ENCODE measurements at regions not wholly inside any gene's neighbourhood (a gene's known extent, or its start where the extent isn't known, plus 50 kb on each side); places are given as distances from the start of the nearest gene placed in this dataset.

DNA sequence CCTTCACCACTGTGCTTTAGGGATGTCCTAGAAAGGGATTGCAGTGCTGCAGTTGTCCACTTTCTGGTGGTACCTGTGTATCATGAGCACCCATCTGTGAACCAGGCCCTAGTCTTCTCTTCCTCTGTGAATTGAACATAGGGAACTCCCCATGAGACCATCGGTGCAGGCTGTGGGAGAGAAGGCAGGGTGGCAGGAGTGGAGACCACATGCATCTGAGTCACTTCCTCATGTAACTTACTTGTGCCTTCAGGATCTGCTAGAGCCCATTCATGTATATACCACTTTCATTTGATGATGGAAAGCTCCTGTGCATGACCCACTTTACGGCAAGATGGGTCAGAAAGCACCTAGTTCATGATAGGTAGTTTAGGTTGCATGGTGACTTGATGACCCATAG lies 478.1 kb upstream of the CDH9 start:
- Mint-ChIP-seq H3K9me3 (peaks cover 11% of the 10 kb centered on the region), H3K27ac (no peak overlapping the region), H3K27me3 (no peaks in the 10 kb centered on the region), H3K36me3 (ENCODE audit: low read depth) (no peaks in the 10 kb centered on the region), H3K4me3 (no peak overlapping the region), H3K4me1 (no peaks in the 10 kb centered on the region)
- ATAC-seq (replicated peaks) = no peak

DNA sequence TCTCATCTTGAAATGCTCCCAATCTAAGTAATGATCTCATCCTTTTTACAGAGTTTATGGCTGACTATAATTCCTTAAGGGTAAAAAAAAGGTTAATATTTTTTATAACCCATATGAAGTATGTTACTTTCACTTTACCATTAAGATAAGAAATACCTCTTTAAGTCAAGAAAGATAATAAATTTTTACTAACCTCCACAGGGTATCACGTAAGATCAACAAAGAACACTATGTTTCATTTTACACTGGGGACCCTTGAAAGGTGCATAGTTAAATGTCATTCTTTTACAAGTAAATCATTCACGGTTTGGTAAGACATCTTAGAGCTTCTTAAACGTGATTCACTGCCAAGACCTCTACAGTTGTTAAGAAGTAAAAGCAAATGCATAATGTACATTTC lies 472.7 kb upstream of the CDH9 start:
- no peak overlapping the region for H3K27ac Mint-ChIP-seq
- H3K4me1 Mint-ChIP-seq = no peaks in the 10 kb centered on the region
- H3K4me3 Mint-ChIP-seq = no peak overlapping the region
- H3K27me3 Mint-ChIP-seq = no peaks in the 10 kb centered on the region
- H3K36me3 Mint-ChIP-seq (ENCODE audit: low read depth) = no peaks in the 10 kb centered on the region
- no peak for ATAC-seq (replicated peaks)
- peaks cover 4% of the 10 kb centered on the region for H3K9me3 Mint-ChIP-seq

DNA sequence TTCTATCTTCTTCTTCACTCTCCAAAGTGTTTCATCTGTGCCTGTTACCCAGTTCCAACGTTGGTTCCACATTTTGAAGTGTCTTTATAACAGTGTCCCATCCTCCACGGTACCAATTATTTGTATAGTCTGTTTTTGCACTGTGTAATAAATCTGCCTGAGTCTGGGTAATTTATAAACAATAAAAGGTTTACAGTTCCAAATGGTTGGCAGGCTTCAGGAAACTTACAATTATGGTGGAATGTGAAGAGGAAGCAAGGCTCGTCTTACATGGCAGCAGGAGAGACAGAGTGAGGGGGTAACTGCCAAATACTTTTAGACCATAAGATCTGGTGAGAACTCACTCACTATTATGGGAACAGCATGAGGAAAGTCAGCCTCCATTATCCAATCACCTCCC lies 465.4 kb upstream of the CDH9 start:
- no peak for ATAC-seq (replicated peaks)
- Mint-ChIP-seq H3K27ac (no peak overlapping the region), H3K36me3 (ENCODE audit: low read depth) (no peaks in the 10 kb centered on the region), H3K4me1 (no peaks in the 10 kb centered on the region), H3K9me3 (peaks cover 17% of the 10 kb centered on the region), H3K27me3 (no peaks in the 10 kb centered on the region), H3K4me3 (no peak overlapping the region)

DNA sequence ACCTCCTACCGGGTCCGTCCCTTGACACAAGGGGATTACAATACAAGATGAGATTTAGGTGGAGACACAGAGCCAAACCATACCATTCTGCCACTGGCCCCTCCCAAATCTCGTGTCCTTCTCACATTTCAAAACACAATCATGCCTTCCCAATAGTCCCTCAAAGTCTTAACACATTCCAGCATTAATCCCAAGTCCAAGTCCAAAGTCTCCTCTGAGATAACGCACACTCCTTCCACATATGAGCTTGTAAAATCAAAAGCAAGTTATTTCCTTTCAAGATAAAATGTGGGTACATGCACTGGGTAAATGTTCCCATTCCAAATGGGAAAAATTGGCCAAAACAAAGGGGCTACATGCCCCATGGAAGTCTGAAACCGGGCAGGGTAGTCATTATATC lies 463.9 kb upstream of the CDH9 start:
- Mint-ChIP-seq H3K27ac (no peak overlapping the region), H3K36me3 (ENCODE audit: low read depth) (no peaks in the 10 kb centered on the region), H3K9me3 (peaks cover 17% of the 10 kb centered on the region)

DNA sequence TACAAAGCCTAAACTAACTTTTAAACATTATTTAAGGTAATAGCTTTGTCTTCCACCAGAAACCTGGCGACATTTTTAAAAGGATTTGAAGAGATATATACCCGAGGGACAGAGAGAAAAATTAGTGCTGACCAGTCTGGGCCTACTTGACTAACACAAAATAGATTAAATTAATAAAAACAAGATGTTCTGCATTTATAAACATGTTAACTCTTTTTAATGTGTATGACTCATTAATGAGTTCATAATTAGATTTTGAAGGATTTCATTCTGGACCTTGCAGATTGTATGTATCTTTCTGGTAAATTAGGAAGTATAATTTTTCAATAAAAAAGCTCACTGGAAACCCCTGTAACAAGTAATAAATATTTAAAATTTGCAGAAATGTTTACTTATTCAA lies 459.1 kb upstream of the CDH9 start:
- no peaks in the 10 kb centered on the region for H3K4me1 Mint-ChIP-seq
- H3K27me3 Mint-ChIP-seq = no peaks in the 10 kb centered on the region
- H3K27ac Mint-ChIP-seq = no peak overlapping the region
- no peak for ATAC-seq (replicated peaks)
- peaks cover 13% of the 10 kb centered on the region for H3K9me3 Mint-ChIP-seq
- no peak overlapping the region for H3K4me3 Mint-ChIP-seq
- no peaks in the 10 kb centered on the region for H3K36me3 Mint-ChIP-seq (ENCODE audit: low read depth)

More for the DNA sequence above, 463.9 kb upstream of the CDH9 start:
- Mint-ChIP-seq H3K27me3 (no peaks in the 10 kb centered on the region), H3K4me3 (no peak overlapping the region), H3K4me1 (no peaks in the 10 kb centered on the region)
- ATAC-seq (replicated peaks) = no peak

DNA sequence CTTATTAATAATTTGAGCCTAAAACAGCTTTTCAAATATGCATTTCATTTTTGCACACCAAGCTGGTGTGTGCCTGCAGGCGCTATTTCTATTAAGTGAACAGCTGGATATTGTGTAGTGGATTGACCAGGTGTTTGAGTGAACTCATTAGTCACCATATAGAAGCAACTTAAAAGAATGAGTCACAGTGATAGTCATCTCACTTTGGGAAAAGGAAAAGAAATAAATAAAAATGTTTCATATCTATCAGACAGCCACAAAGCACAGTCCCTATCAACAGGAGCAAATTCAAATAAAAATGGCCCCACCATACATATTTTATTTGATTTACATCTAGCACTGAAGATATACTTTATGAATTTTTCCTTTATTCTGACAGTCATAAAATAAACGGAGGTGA lies 456.5 kb upstream of the CDH9 start:
- Mint-ChIP-seq H3K9me3 (peaks cover 20% of the 10 kb centered on the region), H3K4me1 (no peaks in the 10 kb centered on the region), H3K27me3 (no peaks in the 10 kb centered on the region), H3K36me3 (ENCODE audit: low read depth) (no peaks in the 10 kb centered on the region), H3K4me3 (no peak overlapping the region), H3K27ac (no peak overlapping the region)
- ATAC-seq (replicated peaks) = no peak

DNA sequence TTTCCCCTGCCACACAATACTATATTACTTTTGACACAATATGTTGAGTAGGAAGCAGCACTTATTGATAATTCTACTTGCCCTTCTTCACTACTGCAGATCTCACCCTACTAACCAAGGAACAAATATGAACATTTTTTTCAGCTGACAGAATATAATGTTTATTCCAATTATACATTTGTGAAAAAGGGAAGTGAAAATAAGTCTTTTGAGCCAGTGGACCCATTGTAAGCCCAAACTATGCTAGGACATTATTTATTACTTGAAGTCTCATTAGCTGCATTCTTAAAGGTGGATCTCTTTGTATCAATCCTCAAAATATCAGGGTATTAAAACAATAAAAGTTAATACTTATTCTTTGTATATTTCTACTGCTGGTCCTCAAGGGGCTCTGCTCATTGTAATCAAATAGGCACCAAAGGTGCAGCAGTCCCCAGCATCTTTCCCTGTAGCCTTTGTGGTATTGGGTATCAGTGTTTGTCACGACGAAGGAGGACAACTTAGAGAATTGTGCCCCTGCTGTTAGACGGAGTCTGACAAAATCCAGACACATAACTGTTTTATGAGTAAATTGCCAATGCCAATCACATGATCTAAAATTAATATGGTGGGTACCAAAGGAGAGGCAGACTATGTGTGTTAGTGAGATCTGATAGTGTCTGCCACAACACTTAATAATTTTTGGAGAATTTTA lies 453.5 kb upstream of the CDH9 start:
- Mint-ChIP-seq H3K9me3 (peaks cover 27% of the 10 kb centered on the region), H3K4me3 (no peak overlapping the region), H3K36me3 (ENCODE audit: low read depth) (no peaks in the 10 kb centered on the region), H3K4me1 (no peaks in the 10 kb centered on the region), H3K27ac (no peak overlapping the region), H3K27me3 (no peaks in the 10 kb centered on the region)
- no peak for ATAC-seq (replicated peaks)

DNA sequence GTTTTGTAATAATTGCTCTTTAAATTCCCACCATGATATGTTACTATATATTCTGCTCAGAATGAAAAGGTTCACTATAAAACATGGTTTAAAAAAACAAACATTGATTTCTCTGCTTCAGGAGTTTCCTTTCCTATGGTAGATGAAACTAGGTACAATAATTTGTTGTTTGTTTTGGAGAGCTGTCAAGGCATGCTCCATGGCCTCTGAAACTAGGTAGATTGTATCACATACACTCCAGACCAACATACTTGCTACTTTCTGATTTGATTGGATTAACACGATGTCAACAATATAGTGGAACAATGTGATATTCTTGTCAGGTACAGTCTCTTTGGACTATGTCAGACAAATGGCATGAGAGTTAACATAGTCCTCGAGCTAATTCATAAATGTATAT lies 452.7 kb upstream of the CDH9 start:
- peaks cover 29% of the 10 kb centered on the region for H3K9me3 Mint-ChIP-seq
- no peaks in the 10 kb centered on the region for H3K4me1 Mint-ChIP-seq
- H3K36me3 Mint-ChIP-seq (ENCODE audit: low read depth) = no peaks in the 10 kb centered on the region
- no peak for ATAC-seq (replicated peaks)
- no peak overlapping the region for H3K4me3 Mint-ChIP-seq
- H3K27ac Mint-ChIP-seq = no peak overlapping the region
- H3K27me3 Mint-ChIP-seq = no peaks in the 10 kb centered on the region

DNA sequence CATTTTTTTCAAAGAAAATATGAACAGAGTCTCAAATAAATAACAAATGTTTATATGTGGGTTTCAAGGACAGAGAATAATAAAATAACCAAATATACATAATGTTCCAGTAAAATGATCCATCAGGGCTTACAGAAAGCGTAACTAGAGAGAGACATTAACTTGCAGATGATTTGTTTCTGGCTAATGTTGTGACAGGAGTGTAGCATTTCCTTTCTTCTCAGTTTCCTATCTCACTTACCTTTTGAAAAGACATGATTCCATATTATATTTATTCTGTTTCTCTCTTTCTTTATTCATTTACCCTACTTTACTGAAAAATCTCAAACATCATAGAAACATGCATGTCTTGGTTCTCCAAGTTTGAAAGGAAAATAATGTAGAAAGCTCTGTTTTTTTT lies 451.3 kb upstream of the CDH9 start:
- Mint-ChIP-seq H3K36me3 (ENCODE audit: low read depth) (no peaks in the 10 kb centered on the region), H3K4me3 (no peak overlapping the region), H3K4me1 (no peaks in the 10 kb centered on the region), H3K9me3 (peaks cover 27% of the 10 kb centered on the region), H3K27ac (no peak overlapping the region), H3K27me3 (no peaks in the 10 kb centered on the region)
- ATAC-seq (replicated peaks) = no peak

DNA sequence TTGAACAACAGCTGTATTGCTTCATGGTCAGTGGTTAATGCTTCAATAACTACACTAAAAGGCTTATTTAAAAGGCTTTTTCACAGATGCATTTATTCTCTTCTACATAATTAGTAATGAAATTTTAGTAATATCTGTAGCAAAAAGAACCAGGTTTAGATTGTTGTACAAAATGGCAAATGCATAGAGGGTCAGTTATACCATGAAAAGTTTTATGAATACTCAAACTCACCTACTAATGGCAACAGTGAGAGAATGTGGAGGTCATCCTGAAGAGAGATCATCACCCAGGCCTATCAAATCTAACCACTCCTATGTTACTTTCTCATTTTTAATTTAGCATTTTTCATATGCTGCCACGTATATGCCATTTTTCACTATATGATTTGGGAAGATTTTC lies 444.3 kb upstream of the CDH9 start:
- ATAC-seq (replicated peaks) = no peak
- no peaks in the 10 kb centered on the region for H3K27me3 Mint-ChIP-seq
- H3K4me3 Mint-ChIP-seq = no peak overlapping the region
- H3K27ac Mint-ChIP-seq = no peak overlapping the region
- peaks cover 10% of the 10 kb centered on the region for H3K9me3 Mint-ChIP-seq
- H3K36me3 Mint-ChIP-seq (ENCODE audit: low read depth) = no peaks in the 10 kb centered on the region
- H3K4me1 Mint-ChIP-seq = no peaks in the 10 kb centered on the region

DNA sequence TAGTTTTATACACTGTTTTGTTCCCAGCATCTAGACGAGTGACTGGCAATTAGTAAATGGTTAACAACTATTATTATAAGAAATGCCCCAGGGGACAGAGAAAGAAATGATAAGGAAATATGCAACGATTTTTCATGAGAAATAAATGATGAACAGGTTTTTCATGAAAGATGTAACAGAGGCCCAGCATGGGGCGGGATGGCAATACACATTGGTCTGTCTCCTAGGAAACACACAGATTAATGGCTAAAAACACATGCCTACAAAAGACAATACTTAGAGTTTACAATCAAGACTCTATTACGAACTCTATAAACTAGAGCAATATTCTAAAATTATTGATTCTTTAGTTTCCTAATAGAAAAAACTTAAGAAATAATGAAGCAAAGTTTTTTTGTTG lies 441.5 kb upstream of the CDH9 start:
- Mint-ChIP-seq H3K36me3 (ENCODE audit: low read depth) (no peaks in the 10 kb centered on the region), H3K4me3 (no peak overlapping the region), H3K27me3 (no peaks in the 10 kb centered on the region), H3K9me3 (peaks cover 9% of the 10 kb centered on the region), H3K27ac (no peak overlapping the region), H3K4me1 (no peaks in the 10 kb centered on the region)
- ATAC-seq (replicated peaks) = no peak

DNA sequence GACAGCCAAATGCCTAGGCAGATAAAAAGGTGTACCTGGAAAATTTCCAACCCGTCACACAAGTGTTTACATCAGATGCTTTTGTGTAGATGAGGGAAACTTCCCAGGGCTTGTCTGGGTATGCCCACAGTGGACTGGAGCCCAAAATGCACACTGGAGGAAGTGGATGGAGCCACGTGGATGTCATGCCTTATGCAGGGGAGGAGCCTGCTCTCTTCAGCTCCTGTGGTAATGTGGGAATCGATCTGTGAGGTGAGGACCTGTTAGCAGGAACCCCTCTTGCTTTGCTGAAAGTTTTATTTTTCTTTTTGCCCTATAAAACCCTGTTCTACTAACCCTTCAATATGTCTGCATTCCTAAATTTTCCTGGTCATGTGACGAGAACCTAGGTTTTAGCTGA lies 439.2 kb upstream of the CDH9 start:
- no peaks in the 10 kb centered on the region for H3K27me3 Mint-ChIP-seq
- peaks cover 13% of the 10 kb centered on the region for H3K9me3 Mint-ChIP-seq
- H3K27ac Mint-ChIP-seq = no peak overlapping the region
- ATAC-seq (replicated peaks) = no peak
- no peaks in the 10 kb centered on the region for H3K4me1 Mint-ChIP-seq
- no peaks in the 10 kb centered on the region for H3K36me3 Mint-ChIP-seq (ENCODE audit: low read depth)
- no peak overlapping the region for H3K4me3 Mint-ChIP-seq

DNA sequence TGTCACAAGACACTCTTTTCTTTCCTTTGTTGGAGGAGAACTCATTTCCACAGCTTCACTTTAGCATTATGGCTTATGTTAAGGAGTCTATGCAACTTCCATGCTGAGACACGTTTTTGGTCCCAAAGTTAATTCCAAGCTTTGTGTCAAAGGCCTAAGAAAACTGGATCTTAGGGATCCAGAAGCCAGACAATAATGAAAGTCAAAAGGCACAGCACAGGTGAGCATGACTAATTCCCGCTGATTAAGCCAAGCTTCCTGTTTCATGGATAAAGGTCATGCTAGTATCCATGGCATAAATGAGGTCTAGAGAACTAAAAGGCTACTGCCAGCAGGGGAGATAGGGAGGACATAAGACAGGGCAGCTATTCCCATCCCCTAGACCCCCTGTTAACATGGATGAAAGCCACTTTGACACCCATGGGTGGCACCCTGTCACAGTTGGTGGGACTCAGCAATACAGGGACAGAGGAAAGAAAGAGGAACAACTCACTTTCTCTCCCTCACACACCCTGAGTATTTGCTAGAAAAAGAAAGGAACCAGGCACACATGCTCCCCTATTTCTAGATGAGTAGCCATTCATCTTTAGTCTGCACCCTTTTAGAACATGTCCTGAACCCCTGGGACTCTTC lies 438.1 kb upstream of the CDH9 start:
- ATAC-seq (replicated peaks) = no peak
- no peak overlapping the region for H3K4me3 Mint-ChIP-seq
- H3K27ac Mint-ChIP-seq = no peak overlapping the region
- no peaks in the 10 kb centered on the region for H3K4me1 Mint-ChIP-seq
- H3K27me3 Mint-ChIP-seq = no peaks in the 10 kb centered on the region
- peaks cover 13% of the 10 kb centered on the region for H3K9me3 Mint-ChIP-seq
- H3K36me3 Mint-ChIP-seq (ENCODE audit: low read depth) = no peaks in the 10 kb centered on the region

DNA sequence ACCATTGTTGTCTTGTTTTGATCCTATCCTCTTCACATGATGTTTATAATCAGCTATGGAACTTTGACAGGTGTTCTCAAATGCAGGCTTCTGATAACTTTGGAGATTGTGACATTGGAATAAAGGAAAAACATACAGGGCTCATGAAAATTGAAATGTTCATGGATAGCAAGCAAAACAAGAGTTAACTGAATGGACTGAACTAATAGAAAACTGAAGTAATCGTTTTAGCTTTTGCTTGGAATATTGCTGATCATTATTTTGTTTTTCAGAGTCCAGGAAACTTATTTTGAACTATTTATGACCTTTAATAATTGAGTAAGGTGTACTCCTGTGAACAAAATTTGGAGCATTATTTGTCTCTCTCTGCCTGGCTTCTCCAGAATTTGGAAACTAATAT lies 436.7 kb upstream of the CDH9 start:
- H3K9me3 Mint-ChIP-seq = peaks cover 9% of the 10 kb centered on the region
- no peaks in the 10 kb centered on the region for H3K4me1 Mint-ChIP-seq
- no peaks in the 10 kb centered on the region for H3K36me3 Mint-ChIP-seq (ENCODE audit: low read depth)
- ATAC-seq (replicated peaks) = no peak
- H3K27ac Mint-ChIP-seq = no peak overlapping the region
- H3K4me3 Mint-ChIP-seq = no peak overlapping the region
- no peaks in the 10 kb centered on the region for H3K27me3 Mint-ChIP-seq

DNA sequence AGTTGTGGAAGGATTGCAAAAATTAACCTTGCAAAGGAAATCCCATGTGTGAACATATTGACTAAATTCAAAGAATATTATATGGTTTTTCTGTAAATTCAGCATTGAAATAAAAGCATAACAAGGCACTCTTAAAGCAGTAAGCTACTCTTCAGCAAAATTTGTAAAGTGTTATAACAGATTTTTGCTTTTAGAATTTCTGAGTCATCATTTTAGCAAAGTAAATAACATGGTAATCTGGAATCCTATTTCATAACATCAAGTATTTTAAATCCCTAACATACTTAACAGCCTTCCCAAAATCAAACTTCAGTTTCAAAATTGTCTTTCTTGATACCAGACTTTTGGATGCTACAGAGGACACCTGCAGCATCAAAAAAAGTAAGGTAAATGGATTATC lies 436.0 kb upstream of the CDH9 start:
- ATAC-seq (replicated peaks) = no peak
- Mint-ChIP-seq H3K4me3 (no peak overlapping the region), H3K27ac (no peak overlapping the region), H3K27me3 (no peaks in the 10 kb centered on the region), H3K36me3 (ENCODE audit: low read depth) (no peaks in the 10 kb centered on the region), H3K4me1 (no peaks in the 10 kb centered on the region), H3K9me3 (peaks cover 9% of the 10 kb centered on the region)

DNA sequence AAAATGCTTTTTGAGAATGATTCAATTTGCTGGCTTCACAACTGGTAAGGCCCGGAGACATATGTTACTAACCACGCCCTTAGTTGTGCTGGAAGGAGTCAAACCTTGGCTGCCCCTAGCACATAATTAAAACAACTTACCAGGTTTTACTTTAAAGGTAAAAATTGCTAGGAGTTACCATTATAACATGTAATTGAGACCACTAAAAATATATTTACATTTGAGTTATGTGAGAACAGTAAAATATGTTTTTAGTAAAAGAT lies 435.6 kb upstream of the CDH9 start:
- no peak overlapping the region for H3K27ac Mint-ChIP-seq

More for the DNA sequence above, 435.6 kb upstream of the CDH9 start:
- H3K4me3 Mint-ChIP-seq = no peak overlapping the region
- no peaks in the 10 kb centered on the region for H3K27me3 Mint-ChIP-seq
- no peak for ATAC-seq (replicated peaks)
- H3K4me1 Mint-ChIP-seq = no peaks in the 10 kb centered on the region
- H3K9me3 Mint-ChIP-seq = peaks cover 9% of the 10 kb centered on the region
- no peaks in the 10 kb centered on the region for H3K36me3 Mint-ChIP-seq (ENCODE audit: low read depth)
